Prostate gland (tissue), 1 donor: ENCODE measurements at regions not wholly inside any gene's neighbourhood (a gene's known extent, or its start where the extent isn't known, plus 50 kb on each side); places are given as distances from the start of the nearest gene placed in this dataset.

Experiments used
- POLR2A ChIP-seq: fragments of 450-650 bp; IDR thresholded peaks from one replicate; pipeline ENCODE4 v1.6.1; 2016; ENCODE audit warnings: antibody characterized with exemption, mild to moderate bottlenecking
- POLR2AphosphoS5 ChIP-seq: sonication (generic); formaldehyde crosslinking; IDR thresholded peaks from one replicate; pipeline ENCODE4 v1.6.1; 2017; ENCODE audit warnings: antibody characterized with exemption

GRCh38 chr18:71431171-71431570 is 1113.0 kb downstream of the CBLN2 start:
- no peak for TF ChIP-seq POLR2AphosphoS5
- TF ChIP-seq POLR2A = no peak
